Testis (tissue), 2 donors: ENCODE measurements at regions not wholly inside any gene's neighbourhood (a gene's known extent, or its start where the extent isn't known, plus 50 kb on each side); places are given as distances from the start of the nearest gene placed in this dataset.

Source experiments
- CTCF ChIP-seq, 3 experiments: fragments of 450-650 bp in 2 of 3; fragments of 200-600 bp in 1 of 3; sonication (generic) in 1 of 3; IDR thresholded peaks; one replicate each; pipeline ENCODE4 v1.5.1; 2016 to 2019; ENCODE audit warnings: antibody characterized with exemption in 3 of 3, mild to moderate bottlenecking in 2 of 3, moderate library complexity in 1 of 3
- POLR2A ChIP-seq: fragments of 450-650 bp; IDR thresholded peaks from one replicate; pipeline ENCODE4 v1.6.1; 2017; ENCODE audit warnings: antibody characterized with exemption, mild to moderate bottlenecking, moderate library complexity

- no peak for TF ChIP-seq POLR2A
- TF ChIP-seq CTCF (IDR thresholded peaks at IDR 0.05), result no peak
Observed at GRCh38 chr2:228545748-228546145, 364.3 kb upstream of the SPHKAP start.
